ENCODE measurements at regions not wholly inside any gene's neighbourhood (a gene's known extent, or its start where the extent isn't known, plus 50 kb on each side); places are given as distances from the start of the nearest gene placed in this dataset.

- DNase-seq = no peak
Observed at GRCh38 chr11:44502506-44502905, 63.0 kb upstream of the CD82 start.

GRCh38 chr11:44505581-44506054, 59.8 kb upstream of the CD82 start:
- no peak for DNase-seq

GRCh38 chr11:44506375-44507016, 59.0 kb upstream of the CD82 start:
- DNase-seq = no peak

GRCh38 chr11:44507491-44507890, 58.0 kb upstream of the CD82 start:
- no peak for DNase-seq

- no peak for DNase-seq
Observed at GRCh38 chr11:44507896-44508445, 57.5 kb upstream of the CD82 start.

GRCh38 chr11:44509296-44509695, 56.2 kb upstream of the CD82 start:
- no peak for DNase-seq

GRCh38 chr11:44510372-44510771, 55.1 kb upstream of the CD82 start:
- no peak for DNase-seq

GRCh38 chr11:44512818-44513217, 52.6 kb upstream of the CD82 start:
- no peak for DNase-seq

GRCh38 chr11:44515048-44515447, 50.4 kb upstream of the CD82 start:
- no peak for DNase-seq

Data from hippocampal formation (tissue), 2 donors.